CD14-positive monocyte (primary cell): ENCODE measurements at regions not wholly inside any gene's neighbourhood (a gene's known extent, or its start where the extent isn't known, plus 50 kb on each side); places are given as distances from the start of the nearest gene placed in this dataset.

Experiments used
- DNase-seq, 3 donors: peaks; one replicate each; pipeline ENCODE4 v3.0.0-alpha.2; 2011 to 2022
- H2AFZ ChIP-seq: 2 replicates; pipeline ENCODE4 v1.6.0; 2012; ENCODE audit warnings: mild to moderate bottlenecking, low read depth, low read length, inconsistent platforms; ENCODE audit not compliant: insufficient read depth, poor library complexity, severe bottlenecking
- H3K27ac ChIP-seq, 2 donors: 1 replicate in 1 of 2; 2 replicates in 1 of 2; pipeline ENCODE4 v1.5.1; 2012 to 2013; ENCODE audit warnings: low read length in 2 of 2, control low read depth in 1 of 2, inconsistent platforms in 1 of 2, low read depth in 1 of 2, mild to moderate bottlenecking in 1 of 2
- H3K27me3 ChIP-seq, 2 donors: one replicate each; pipeline versions ENCODE4 v1.6.0 to v1.6.1; 2011 to 2013; ENCODE audit warnings: low read length in 2 of 2; ENCODE audit not compliant: control insufficient read depth in 2 of 2, insufficient read depth in 2 of 2
- H3K36me3 ChIP-seq, 2 donors: replicated peaks in 1 of 2; 1 replicate in 1 of 2; 2 replicates in 1 of 2; pipeline versions ENCODE4 v1.5.1 to v1.6.1; 2012 to 2013; ENCODE audit warnings: low read length in 2 of 2, control low read depth in 1 of 2, inconsistent platforms in 1 of 2, mild to moderate bottlenecking in 1 of 2; ENCODE audit not compliant: insufficient read depth in 2 of 2, control insufficient read depth in 1 of 2
- H3K4me1 ChIP-seq, 2 donors: 1 replicate in 1 of 2; 2 replicates in 1 of 2; pipeline versions ENCODE4 v1.5.1 to v1.6.1; 2012 to 2013; ENCODE audit warnings: low read length in 2 of 2, control low read depth in 1 of 2, inconsistent platforms in 1 of 2, mild to moderate bottlenecking in 1 of 2, moderate library complexity in 1 of 2; ENCODE audit not compliant: insufficient read depth in 2 of 2, control insufficient read depth in 1 of 2
- H3K4me2 ChIP-seq: replicated peaks from 2 replicates; pipeline ENCODE3; 2012; ENCODE audit warnings: low read length, moderate library complexity, mild to moderate bottlenecking; ENCODE audit not compliant: poor library complexity, severe bottlenecking; ENCODE audit errors: extremely low read depth
- H3K4me3 ChIP-seq, 3 experiments: fragments of 200-600 bp in 1 of 3; sonication (generic) in 1 of 3; replicated peaks in 1 of 3; 1 replicate in 2 of 3; 2 replicates in 1 of 3; pipeline ENCODE4 v1.5.1; 2011 to 2013; ENCODE audit warnings: low read length in 3 of 3, mild to moderate bottlenecking in 3 of 3, control low read depth in 2 of 3, low read depth in 2 of 3, inconsistent platforms in 1 of 3, moderate library complexity in 1 of 3
- H3K79me2 ChIP-seq: 2 replicates; pipeline ENCODE4 v1.6.0; 2012; ENCODE audit warnings: mild to moderate bottlenecking, control low read depth, inconsistent platforms, low read length, moderate library complexity; ENCODE audit not compliant: insufficient read depth
- H3K9ac ChIP-seq: 2 replicates; pipeline ENCODE4 v1.6.0; 2017; ENCODE audit warnings: low read length, mild to moderate bottlenecking; ENCODE audit not compliant: insufficient read depth, poor library complexity, severe bottlenecking
- H3K9me3 ChIP-seq, 2 donors: replicated peaks in 1 of 2; 1 replicate in 1 of 2; 2 replicates in 1 of 2; pipeline versions ENCODE4 v1.5.1 to v1.6.1; 2012 to 2013; ENCODE audit warnings: low read length in 2 of 2, control low read depth in 1 of 2; ENCODE audit not compliant: control insufficient read depth in 1 of 2, insufficient read depth in 1 of 2
- H4K20me1 ChIP-seq: 2 replicates; pipeline ENCODE4 v1.6.0; 2012; ENCODE audit warnings: mild to moderate bottlenecking, low read length, control low read depth, moderate library complexity; ENCODE audit not compliant: insufficient read depth
- H3K27ac Mint-ChIP-seq, 7 donors: one replicate each; pipeline ENCODE4 v1.8.0; 2020; ENCODE audit warnings: mild to moderate bottlenecking in 7 of 7, mixed read lengths in 7 of 7, moderate library complexity in 6 of 7, inconsistent platforms in 2 of 7
- H3K27me3 Mint-ChIP-seq, 3 donors: one replicate each; pipeline ENCODE4 v1.8.0; 2021 to 2022; ENCODE audit warnings: low read depth in 3 of 3, mild to moderate bottlenecking in 3 of 3, mixed read lengths in 3 of 3, moderate library complexity in 3 of 3, inconsistent platforms in 1 of 3
- H3K36me3 Mint-ChIP-seq, 2 donors: one replicate each; pipeline ENCODE4 v1.8.0; 2020; ENCODE audit warnings: mixed read lengths in 2 of 2, inconsistent platforms in 1 of 2, mild to moderate bottlenecking in 1 of 2
- H3K4me1 Mint-ChIP-seq: one replicate; pipeline ENCODE4 v1.8.0; 2020; ENCODE audit warnings: mild to moderate bottlenecking, mixed read lengths
- H3K4me3 Mint-ChIP-seq, 2 donors: one replicate each; pipeline ENCODE4 v1.8.0; 2020; ENCODE audit warnings: mild to moderate bottlenecking in 2 of 2, mixed read lengths in 2 of 2, moderate library complexity in 1 of 2
- H3K9me3 Mint-ChIP-seq, 7 donors: one replicate each; pipeline ENCODE4 v1.8.0; 2020 to 2022; ENCODE audit warnings: mixed read lengths in 7 of 7, mild to moderate bottlenecking in 6 of 7, moderate library complexity in 6 of 7, inconsistent platforms in 2 of 7
- CTCF ChIP-seq: fragments of 200-600 bp; IDR thresholded peaks from one replicate; pipeline ENCODE4 v1.8.0; 2022; ENCODE audit warnings: antibody characterized with exemption, mild to moderate bottlenecking
- WGBS: methylation state at CpG from one replicate; pipeline ENCODE4 v1.1.5; 2013; ENCODE audit warnings: missing lambda C conversion rate; ENCODE audit not compliant: insufficient coverage; 5-methylcytosine and 5-hydroxymethylcytosine counted together
- intact Hi-C, 2 donors: fragments of 100-400 bp; cut with micrococcal nuclease; formaldehyde crosslinking; loops; one replicate each; pipeline versions ENCODE4 v1.15.0 to v1.15.1; 2023

- H2AFZ ChIP-seq, result no peak overlapping the region
- Mint-ChIP-seq H3K4me3 (no peak overlapping the region), H3K4me1 (no peaks in the 10 kb centered on the region), H3K27me3 (peaks cover 0 to 2% (median 0%) of the 10 kb centered on the region in 3 donors), H3K27ac (no peak overlapping the region), H3K9me3 (peaks cover 0 to 9% (median 3%) of the 10 kb centered on the region in 7 donors), H3K36me3 (no peaks in the 10 kb centered on the region)
- no peak for DNase-seq
- H3K9ac ChIP-seq, result no peak overlapping the region
- H3K9me3 ChIP-seq, result no peaks in the 10 kb centered on the region
- no peaks in the 10 kb centered on the region for H4K20me1 ChIP-seq
- H3K27me3 ChIP-seq, result no peaks in the 10 kb centered on the region
- no peaks in the 10 kb centered on the region for H3K4me1 ChIP-seq
- H3K4me3 ChIP-seq, result no peak overlapping the region
- intact Hi-C loops, result no loop called here
- TF ChIP-seq CTCF, result no peak
- H3K4me2 ChIP-seq, result no peak overlapping the region
- no peaks in the 10 kb centered on the region for H3K36me3 ChIP-seq
- no peaks in the 10 kb centered on the region for H3K79me2 ChIP-seq
- WGBS, result 100% methylated on average over 6 of the region's 7 CpGs
- no peak overlapping the region for H3K27ac ChIP-seq
Observed at GRCh38 chr2:21441442-21441841, 317.7 kb downstream of the TDRD15 start.

GRCh38 chr2:21443494-21444105, 319.8 kb downstream of the TDRD15 start:
- Histone ChIP-seq H2AFZ (no peak overlapping the region), H3K9me3 (no peaks in the 10 kb centered on the region), H3K79me2 (no peaks in the 10 kb centered on the region), H4K20me1 (no peaks in the 10 kb centered on the region), H3K36me3 (no peaks in the 10 kb centered on the region), H3K27ac (no peak overlapping the region), H3K27me3 (no peaks in the 10 kb centered on the region), H3K4me3 (no peak overlapping the region), H3K9ac (no peak overlapping the region), H3K4me1 (no peaks in the 10 kb centered on the region), H3K4me2 (no peak overlapping the region)
- 83% methylated on average over 3 of the region's 5 CpGs for WGBS
- Mint-ChIP-seq H3K27me3 (peaks cover 0 to 2% (median 0%) of the 10 kb centered on the region in 3 donors), H3K4me3 (no peak overlapping the region), H3K4me1 (no peaks in the 10 kb centered on the region), H3K27ac (no peak overlapping the region), H3K9me3 (peaks cover 2 to 9% (median 4%) of the 10 kb centered on the region in 7 donors), H3K36me3 (no peaks in the 10 kb centered on the region)
- DNase-seq, result no peak
- intact Hi-C loops, result no loop called here
- TF ChIP-seq CTCF, result no peak
